CD14-positive monocyte (primary cell): ENCODE measurements at regions not wholly inside any gene's neighbourhood (a gene's known extent, or its start where the extent isn't known, plus 50 kb on each side); places are given as distances from the start of the nearest gene placed in this dataset.

Experiments
- DNase-seq, 3 donors: peaks; one replicate each; pipeline ENCODE4 v3.0.0-alpha.2; 2011 to 2022
- H2AFZ ChIP-seq: 2 replicates; pipeline ENCODE4 v1.6.0; 2012; ENCODE audit warnings: mild to moderate bottlenecking, low read depth, low read length, inconsistent platforms; ENCODE audit not compliant: insufficient read depth, poor library complexity, severe bottlenecking
- H3K27ac ChIP-seq, 2 donors: 1 replicate in 1 of 2; 2 replicates in 1 of 2; pipeline ENCODE4 v1.5.1; 2012 to 2013; ENCODE audit warnings: low read length in 2 of 2, control low read depth in 1 of 2, inconsistent platforms in 1 of 2, low read depth in 1 of 2, mild to moderate bottlenecking in 1 of 2
- H3K27me3 ChIP-seq, 2 donors: one replicate each; pipeline versions ENCODE4 v1.6.0 to v1.6.1; 2011 to 2013; ENCODE audit warnings: low read length in 2 of 2; ENCODE audit not compliant: control insufficient read depth in 2 of 2, insufficient read depth in 2 of 2
- H3K36me3 ChIP-seq, 2 donors: replicated peaks in 1 of 2; 1 replicate in 1 of 2; 2 replicates in 1 of 2; pipeline versions ENCODE4 v1.5.1 to v1.6.1; 2012 to 2013; ENCODE audit warnings: low read length in 2 of 2, control low read depth in 1 of 2, inconsistent platforms in 1 of 2, mild to moderate bottlenecking in 1 of 2; ENCODE audit not compliant: insufficient read depth in 2 of 2, control insufficient read depth in 1 of 2
- H3K4me1 ChIP-seq, 2 donors: 1 replicate in 1 of 2; 2 replicates in 1 of 2; pipeline versions ENCODE4 v1.5.1 to v1.6.1; 2012 to 2013; ENCODE audit warnings: low read length in 2 of 2, control low read depth in 1 of 2, inconsistent platforms in 1 of 2, mild to moderate bottlenecking in 1 of 2, moderate library complexity in 1 of 2; ENCODE audit not compliant: insufficient read depth in 2 of 2, control insufficient read depth in 1 of 2
- H3K4me2 ChIP-seq: replicated peaks from 2 replicates; pipeline ENCODE3; 2012; ENCODE audit warnings: low read length, moderate library complexity, mild to moderate bottlenecking; ENCODE audit not compliant: poor library complexity, severe bottlenecking; ENCODE audit errors: extremely low read depth
- H3K4me3 ChIP-seq, 3 experiments: fragments of 200-600 bp in 1 of 3; sonication (generic) in 1 of 3; replicated peaks in 1 of 3; 1 replicate in 2 of 3; 2 replicates in 1 of 3; pipeline ENCODE4 v1.5.1; 2011 to 2013; ENCODE audit warnings: low read length in 3 of 3, mild to moderate bottlenecking in 3 of 3, control low read depth in 2 of 3, low read depth in 2 of 3, inconsistent platforms in 1 of 3, moderate library complexity in 1 of 3
- H3K79me2 ChIP-seq: 2 replicates; pipeline ENCODE4 v1.6.0; 2012; ENCODE audit warnings: mild to moderate bottlenecking, control low read depth, inconsistent platforms, low read length, moderate library complexity; ENCODE audit not compliant: insufficient read depth
- H3K9ac ChIP-seq: 2 replicates; pipeline ENCODE4 v1.6.0; 2017; ENCODE audit warnings: low read length, mild to moderate bottlenecking; ENCODE audit not compliant: insufficient read depth, poor library complexity, severe bottlenecking
- H3K9me3 ChIP-seq, 2 donors: replicated peaks in 1 of 2; 1 replicate in 1 of 2; 2 replicates in 1 of 2; pipeline versions ENCODE4 v1.5.1 to v1.6.1; 2012 to 2013; ENCODE audit warnings: low read length in 2 of 2, control low read depth in 1 of 2; ENCODE audit not compliant: control insufficient read depth in 1 of 2, insufficient read depth in 1 of 2
- H4K20me1 ChIP-seq: 2 replicates; pipeline ENCODE4 v1.6.0; 2012; ENCODE audit warnings: mild to moderate bottlenecking, low read length, control low read depth, moderate library complexity; ENCODE audit not compliant: insufficient read depth
- H3K27ac Mint-ChIP-seq, 7 donors: one replicate each; pipeline ENCODE4 v1.8.0; 2020; ENCODE audit warnings: mild to moderate bottlenecking in 7 of 7, mixed read lengths in 7 of 7, moderate library complexity in 6 of 7, inconsistent platforms in 2 of 7
- H3K27me3 Mint-ChIP-seq, 3 donors: one replicate each; pipeline ENCODE4 v1.8.0; 2021 to 2022; ENCODE audit warnings: low read depth in 3 of 3, mild to moderate bottlenecking in 3 of 3, mixed read lengths in 3 of 3, moderate library complexity in 3 of 3, inconsistent platforms in 1 of 3
- H3K36me3 Mint-ChIP-seq, 2 donors: one replicate each; pipeline ENCODE4 v1.8.0; 2020; ENCODE audit warnings: mixed read lengths in 2 of 2, inconsistent platforms in 1 of 2, mild to moderate bottlenecking in 1 of 2
- H3K4me1 Mint-ChIP-seq: one replicate; pipeline ENCODE4 v1.8.0; 2020; ENCODE audit warnings: mild to moderate bottlenecking, mixed read lengths
- H3K4me3 Mint-ChIP-seq, 2 donors: one replicate each; pipeline ENCODE4 v1.8.0; 2020; ENCODE audit warnings: mild to moderate bottlenecking in 2 of 2, mixed read lengths in 2 of 2, moderate library complexity in 1 of 2
- H3K9me3 Mint-ChIP-seq, 7 donors: one replicate each; pipeline ENCODE4 v1.8.0; 2020 to 2022; ENCODE audit warnings: mixed read lengths in 7 of 7, mild to moderate bottlenecking in 6 of 7, moderate library complexity in 6 of 7, inconsistent platforms in 2 of 7
- CTCF ChIP-seq: fragments of 200-600 bp; IDR thresholded peaks from one replicate; pipeline ENCODE4 v1.8.0; 2022; ENCODE audit warnings: antibody characterized with exemption, mild to moderate bottlenecking
- WGBS: methylation state at CpG from one replicate; pipeline ENCODE4 v1.1.5; 2013; ENCODE audit warnings: missing lambda C conversion rate; ENCODE audit not compliant: insufficient coverage; 5-methylcytosine and 5-hydroxymethylcytosine counted together
- intact Hi-C, 2 donors: fragments of 100-400 bp; cut with micrococcal nuclease; formaldehyde crosslinking; loops; one replicate each; pipeline versions ENCODE4 v1.15.0 to v1.15.1; 2023

GRCh38 chr3:83514130-83514914 lies 1444.5 kb upstream of the CADM2 start:
- Histone ChIP-seq H3K36me3 (no peaks in the 10 kb centered on the region), H3K4me2 (no peak overlapping the region), H3K4me3 (no peak overlapping the region), H3K9ac (no peak overlapping the region), H3K9me3 (no peaks in the 10 kb centered on the region), H2AFZ (no peak overlapping the region), H3K27me3 (no peaks in the 10 kb centered on the region), H3K4me1 (no peaks in the 10 kb centered on the region), H4K20me1 (no peaks in the 10 kb centered on the region), H3K79me2 (no peaks in the 10 kb centered on the region), H3K27ac (no peak overlapping the region)
- no peak overlapping the region for H3K27ac Mint-ChIP-seq
- WGBS, result 85% methylated on average over 5 of the region's 6 CpGs
- no peaks in the 10 kb centered on the region for H3K4me1 Mint-ChIP-seq
- no peak for TF ChIP-seq CTCF
- no peak overlapping the region for H3K4me3 Mint-ChIP-seq
- DNase-seq, result no peak
- H3K27me3 Mint-ChIP-seq, result peaks cover 0 to 2% (median 1%) of the 10 kb centered on the region in 3 donors
- H3K9me3 Mint-ChIP-seq, result peaks cover 2 to 5% (median 3%) of the 10 kb centered on the region in 7 donors
- intact Hi-C loops, result no loop called here
- no peaks in the 10 kb centered on the region for H3K36me3 Mint-ChIP-seq

- no peaks in the 10 kb centered on the region for H3K27me3 ChIP-seq
- Mint-ChIP-seq H3K4me1 (no peaks in the 10 kb centered on the region), H3K36me3 (no peaks in the 10 kb centered on the region), H3K27me3 (peaks cover 0 to 2% (median 1%) of the 10 kb centered on the region in 3 donors), H3K9me3 (peaks cover 2 to 5% (median 3%) of the 10 kb centered on the region in 7 donors), H3K27ac (no peak overlapping the region), H3K4me3 (no peak overlapping the region)
- no peak for DNase-seq
- no peak for TF ChIP-seq CTCF
- H3K4me3 ChIP-seq, result no peak overlapping the region
- H3K79me2 ChIP-seq, result no peaks in the 10 kb centered on the region
- H3K4me1 ChIP-seq, result no peaks in the 10 kb centered on the region
- WGBS, result 95% methylated on average over 18 of the region's 18 CpGs
- no peak overlapping the region for H3K9ac ChIP-seq
- no peak overlapping the region for H2AFZ ChIP-seq
- intact Hi-C loops, result no loop called here
- no peaks in the 10 kb centered on the region for H3K36me3 ChIP-seq
- no peak overlapping the region for H3K27ac ChIP-seq
- no peaks in the 10 kb centered on the region for H4K20me1 ChIP-seq
- H3K4me2 ChIP-seq, result no peak overlapping the region
- H3K9me3 ChIP-seq, result no peaks in the 10 kb centered on the region
Observed at GRCh38 chr3:83515123-83515522, 1443.7 kb upstream of the CADM2 start.
